GM19438 (cell line): ENCODE measurements at regions not wholly inside any gene's neighbourhood (a gene's known extent, or its start where the extent isn't known, plus 50 kb on each side); places are given as distances from the start of the nearest gene placed in this dataset.
A peak's percentile ranks its signal among the peaks of the same experiment; 100 is the strongest.

Source experiments
- ATAC-seq: cut with Tn5 transposase; IDR thresholded peaks from one replicate; pipeline ENCODE4 v1.9.1; 2021; ENCODE audit warnings: low read depth; ENCODE audit not compliant: unreplicated experiment

- no peak for ATAC-seq
Observed at GRCh38 chr4:156710365-156711192, 261.0 kb downstream of the PDGFC start.

GRCh38 chr4:156705311-156705710, 266.3 kb downstream of the PDGFC start:
- no peak for ATAC-seq

GRCh38 chr4:156695163-156695562, 276.4 kb downstream of the PDGFC start:
- ATAC-seq: no peak

GRCh38 chr4:156694413-156694812, 277.2 kb downstream of the PDGFC start:
- ATAC-seq: no peak

- ATAC-seq: no peak
Observed at GRCh38 chr4:156693557-156693956, 278.0 kb downstream of the PDGFC start.

GRCh38 chr4:156692016-156692415, 279.6 kb downstream of the PDGFC start:
- no peak for ATAC-seq

GRCh38 chr4:156690572-156690971, 281.0 kb downstream of the PDGFC start:
- ATAC-seq: no peak

GRCh38 chr4:156686120-156686519, 285.5 kb downstream of the PDGFC start:
- ATAC-seq: no peak

GRCh38 chr4:156685308-156685707, 286.3 kb downstream of the PDGFC start:
- no peak for ATAC-seq

- ATAC-seq: no peak
Observed at GRCh38 chr4:156677656-156678055, 293.9 kb downstream of the PDGFC start.

- peak; percentile 86 for ATAC-seq
Observed at GRCh38 chr4:156677131-156677531, 294.5 kb downstream of the PDGFC start.

GRCh38 chr4:156676116-156676851, 295.3 kb downstream of the PDGFC start:
- ATAC-seq: no peak

- no peak for ATAC-seq
Observed at GRCh38 chr4:156673483-156673882, 298.1 kb downstream of the PDGFC start.

GRCh38 chr4:156672492-156673305, 298.9 kb downstream of the PDGFC start:
- ATAC-seq: no peak

GRCh38 chr4:156665780-156666366, 305.7 kb downstream of the PDGFC start:
- no peak for ATAC-seq

- ATAC-seq: no peak
Observed at GRCh38 chr4:156663663-156664062, 307.9 kb downstream of the PDGFC start.

- no peak for ATAC-seq
Observed at GRCh38 chr4:156662921-156663320, 308.7 kb downstream of the PDGFC start.

GRCh38 chr4:156661555-156661954, 310.0 kb downstream of the PDGFC start:
- ATAC-seq: no peak

- ATAC-seq: no peak
Observed at GRCh38 chr4:156660465-156660864, 311.1 kb downstream of the PDGFC start.

- no peak for ATAC-seq
Observed at GRCh38 chr4:156659983-156660382, 311.6 kb downstream of the PDGFC start.

- no peak for ATAC-seq
Observed at GRCh38 chr4:156659570-156659969, 312.0 kb downstream of the PDGFC start.
